ENCODE measurements at regions not wholly inside any gene's neighbourhood (a gene's known extent, or its start where the extent isn't known, plus 50 kb on each side); places are given as distances from the start of the nearest gene placed in this dataset.

DNA sequence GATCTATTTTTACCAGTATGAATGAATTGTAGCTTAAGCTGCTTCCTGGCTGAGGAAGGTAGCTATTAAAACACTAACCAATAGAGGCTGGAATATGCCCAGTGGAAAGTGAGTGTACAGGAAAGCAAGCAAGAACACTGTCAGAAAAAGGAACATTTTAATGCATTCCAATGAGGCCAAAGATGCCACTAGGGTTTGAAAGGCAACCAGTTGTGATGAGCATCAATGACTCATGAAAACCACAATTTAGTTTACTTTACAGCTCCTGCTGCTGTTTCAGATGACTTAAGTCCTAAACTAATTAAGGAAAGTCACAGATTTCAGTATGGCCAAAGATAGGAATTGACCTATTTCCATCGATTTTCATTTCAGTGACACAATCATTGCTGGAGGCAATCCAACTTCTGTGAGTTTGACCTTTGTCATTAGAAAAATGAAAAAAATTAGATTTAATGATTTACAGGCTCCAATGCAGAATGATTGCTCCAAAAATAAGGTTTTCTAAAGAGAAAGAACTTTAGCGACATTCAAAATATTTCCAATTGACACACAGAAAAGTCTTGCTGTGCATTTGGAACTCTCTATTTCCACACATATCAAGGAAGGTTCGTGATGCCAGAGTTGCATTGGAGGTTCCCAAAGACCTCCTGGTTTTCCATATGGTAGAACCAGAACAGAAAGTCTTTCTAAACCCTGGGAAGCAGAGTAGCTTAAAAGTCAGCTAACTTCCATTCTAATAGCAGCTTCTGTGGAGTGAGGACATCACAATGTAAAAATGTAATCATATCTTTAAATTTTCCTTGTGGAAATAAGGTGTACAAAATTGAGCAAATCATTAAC, 103.0 kb downstream of the SUCNR1 start:
- Histone ChIP-seq H3K9ac (ENCODE audit: insufficient read length, low read depth) (no peak overlapping the region), H3K9me3 (ENCODE audit: insufficient read depth, low read length) (no peaks in the 10 kb centered on the region; the same call in 1 of the 2 replicates), H3K27me3 (ENCODE audit: insufficient read depth, insufficient read length) (no peaks in the 10 kb centered on the region), H3K36me3 (ENCODE audit: insufficient read depth, insufficient read length, low read length) (no peaks in the 10 kb centered on the region), H3K4me1 (ENCODE audit: insufficient read depth, insufficient read length) (no peaks in the 10 kb centered on the region), H3K4me3 (ENCODE audit: insufficient read length, low read depth) (no peak overlapping the region)
- no peak for DNase-seq (ENCODE audit: low read depth, low spot score)
- TF ChIP-seq ZNF274 (IDR thresholded peaks at IDR 0.05; ENCODE audit: low read depth, low read length) (no peak), SUZ12 (IDR thresholded peaks at IDR 0.05; ENCODE audit: extremely low read depth, insufficient read depth, insufficient read length) (no peak)

DNA sequence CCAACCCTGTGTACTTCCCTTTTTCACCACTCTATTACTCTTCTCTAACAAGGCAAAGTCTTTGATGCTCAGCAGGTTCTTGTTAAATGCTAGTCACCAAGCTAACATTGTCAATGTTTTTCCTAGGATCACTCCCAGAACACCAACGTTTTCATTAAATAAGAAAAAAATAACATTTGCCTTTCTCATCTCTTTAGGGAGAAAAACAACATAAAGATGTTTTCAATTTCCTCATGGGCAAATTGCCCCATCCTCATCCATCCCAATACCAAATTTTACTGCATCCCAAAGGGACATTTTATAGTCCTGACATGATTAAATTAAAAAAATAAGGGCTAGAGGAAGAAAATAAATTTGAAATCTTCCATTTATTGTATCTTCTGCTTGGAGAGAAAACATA, 106.5 kb downstream of the SUCNR1 start:
- no peak for DNase-seq (ENCODE audit: low read depth, low spot score)
- H3K9me3 ChIP-seq (ENCODE audit: insufficient read depth, low read length) = no peaks in the 10 kb centered on the region; the same call in 1 of the 2 replicates
- H3K9ac ChIP-seq (ENCODE audit: insufficient read length, low read depth) = no peak overlapping the region
- no peaks in the 10 kb centered on the region for H3K27me3 ChIP-seq (ENCODE audit: insufficient read depth, insufficient read length)
- H3K36me3 ChIP-seq (ENCODE audit: insufficient read depth, insufficient read length, low read length) = no peaks in the 10 kb centered on the region
- TF ChIP-seq SUZ12 (IDR thresholded peaks at IDR 0.05; ENCODE audit: extremely low read depth, insufficient read depth, insufficient read length) = no peak
- TF ChIP-seq ZNF274 (IDR thresholded peaks at IDR 0.05; ENCODE audit: low read depth, low read length) = no peak
- no peak for TF ChIP-seq YY1 (IDR thresholded peaks at IDR 0.05; ENCODE audit: insufficient read depth, insufficient read length)
- H3K4me1 ChIP-seq (ENCODE audit: insufficient read depth, insufficient read length) = no peaks in the 10 kb centered on the region
- H3K4me3 ChIP-seq (ENCODE audit: insufficient read length, low read depth) = no peak overlapping the region

DNA sequence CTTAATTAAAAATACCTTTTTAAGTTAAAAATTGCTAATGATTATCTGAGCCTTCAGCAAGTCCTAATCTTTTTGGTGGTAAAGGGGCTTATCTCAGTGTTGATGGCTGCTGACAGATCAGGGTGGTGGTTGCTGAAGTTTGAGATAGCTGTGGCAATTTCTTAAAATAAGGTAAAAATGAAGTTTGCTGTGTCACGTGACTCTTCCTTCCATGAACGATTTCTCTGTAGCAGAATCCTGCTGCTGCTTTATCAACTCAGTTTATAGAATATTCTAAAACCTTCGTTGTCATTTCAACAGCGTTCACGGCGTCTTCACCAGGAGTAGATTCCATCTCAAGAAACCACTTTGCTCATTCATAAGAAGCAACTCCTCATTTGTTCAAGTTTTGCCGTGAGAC, 110.1 kb downstream of the SUCNR1 start:
- TF ChIP-seq SUZ12 (IDR thresholded peaks at IDR 0.05; ENCODE audit: extremely low read depth, insufficient read depth, insufficient read length) (no peak), ZNF274 (IDR thresholded peaks at IDR 0.05; ENCODE audit: low read depth, low read length) (no peak), YY1 (IDR thresholded peaks at IDR 0.05; ENCODE audit: insufficient read depth, insufficient read length) (no peak)
- Histone ChIP-seq H3K9ac (ENCODE audit: insufficient read length, low read depth) (no peak overlapping the region), H3K4me3 (ENCODE audit: insufficient read length, low read depth) (no peak overlapping the region), H3K36me3 (ENCODE audit: insufficient read depth, insufficient read length, low read length) (no peaks in the 10 kb centered on the region), H3K27me3 (ENCODE audit: insufficient read depth, insufficient read length) (no peaks in the 10 kb centered on the region), H3K4me1 (ENCODE audit: insufficient read depth, insufficient read length) (no peaks in the 10 kb centered on the region), H3K9me3 (ENCODE audit: insufficient read depth, low read length) (no peaks in the 10 kb centered on the region)
- DNase-seq (ENCODE audit: low read depth, low spot score) = no peak

DNA sequence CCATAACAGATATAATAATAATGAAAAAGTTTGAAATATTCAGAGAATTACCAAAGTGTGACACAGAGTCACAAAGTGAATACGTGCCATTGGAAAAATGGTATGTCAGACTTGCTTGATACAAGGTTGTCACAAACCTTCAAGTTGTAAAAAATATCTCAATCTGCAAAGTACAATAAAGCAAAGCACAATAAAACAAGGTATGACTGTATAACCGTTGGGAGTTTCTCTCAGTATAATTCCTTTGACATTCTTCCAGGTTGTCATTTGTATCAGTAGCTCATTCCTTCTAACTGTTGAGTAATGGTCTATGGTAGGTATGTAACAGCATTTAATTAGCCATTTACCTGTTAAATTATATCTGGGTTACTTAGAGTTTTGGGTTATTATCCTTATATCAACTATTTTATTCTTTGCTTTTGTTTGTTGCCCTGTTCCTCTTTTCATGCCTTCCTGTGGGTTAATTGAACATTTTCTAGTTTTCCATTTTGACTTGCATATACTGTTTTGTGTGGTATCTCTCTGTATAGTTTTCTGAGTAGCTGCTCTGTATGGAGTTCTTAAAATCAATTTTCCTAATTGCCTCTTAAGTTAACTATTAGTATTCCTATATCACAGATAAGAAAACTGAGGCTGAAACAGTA, 112.5 kb downstream of the SUCNR1 start:
- no peak for TF ChIP-seq YY1 (IDR thresholded peaks at IDR 0.05; ENCODE audit: insufficient read depth, insufficient read length)
- no peak for TF ChIP-seq ZNF274 (IDR thresholded peaks at IDR 0.05; ENCODE audit: low read depth, low read length)
- no peak for TF ChIP-seq SUZ12 (IDR thresholded peaks at IDR 0.05; ENCODE audit: extremely low read depth, insufficient read depth, insufficient read length)
- H3K9me3 ChIP-seq (ENCODE audit: insufficient read depth, low read length) = no peaks in the 10 kb centered on the region
- no peak overlapping the region for H3K4me3 ChIP-seq (ENCODE audit: insufficient read length, low read depth)
- DNase-seq (ENCODE audit: low read depth, low spot score) = no peak
- no peaks in the 10 kb centered on the region for H3K36me3 ChIP-seq (ENCODE audit: insufficient read depth, insufficient read length, low read length)
- no peaks in the 10 kb centered on the region for H3K4me1 ChIP-seq (ENCODE audit: insufficient read depth, insufficient read length)
- no peak overlapping the region for H3K9ac ChIP-seq (ENCODE audit: insufficient read length, low read depth)
- H3K27me3 ChIP-seq (ENCODE audit: insufficient read depth, insufficient read length) = no peaks in the 10 kb centered on the region

DNA sequence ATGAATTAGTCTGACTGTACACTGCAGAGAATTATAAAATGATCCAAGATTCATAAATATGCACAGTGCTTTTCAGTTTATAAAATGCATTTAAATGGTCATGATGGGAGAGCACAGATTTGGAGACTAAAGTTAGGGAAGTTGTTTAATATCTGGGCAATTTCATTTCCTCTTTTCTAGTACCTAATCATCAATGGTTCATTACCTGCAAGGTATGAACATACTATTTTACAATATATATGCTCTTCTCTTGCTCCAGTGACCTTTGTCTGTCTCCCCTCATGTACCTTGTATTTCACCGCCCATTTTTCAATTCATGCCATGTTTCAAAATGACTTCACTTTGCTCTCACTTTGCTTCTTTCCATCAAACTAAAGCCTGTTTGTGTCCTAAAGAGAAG, 114.5 kb downstream of the SUCNR1 start:
- Histone ChIP-seq H3K9me3 (ENCODE audit: insufficient read depth, low read length) (no peaks in the 10 kb centered on the region), H3K27me3 (ENCODE audit: insufficient read depth, insufficient read length) (no peaks in the 10 kb centered on the region), H3K9ac (ENCODE audit: insufficient read length, low read depth) (no peak overlapping the region), H3K36me3 (ENCODE audit: insufficient read depth, insufficient read length, low read length) (no peaks in the 10 kb centered on the region), H3K4me3 (ENCODE audit: insufficient read length, low read depth) (no peak overlapping the region), H3K4me1 (ENCODE audit: insufficient read depth, insufficient read length) (no peaks in the 10 kb centered on the region)
- no peak for DNase-seq (ENCODE audit: low read depth, low spot score)
- TF ChIP-seq SUZ12 (IDR thresholded peaks at IDR 0.05; ENCODE audit: extremely low read depth, insufficient read depth, insufficient read length) (no peak), YY1 (IDR thresholded peaks at IDR 0.05; ENCODE audit: insufficient read depth, insufficient read length) (no peak), ZNF274 (IDR thresholded peaks at IDR 0.05; ENCODE audit: low read depth, low read length) (no peak)

DNA sequence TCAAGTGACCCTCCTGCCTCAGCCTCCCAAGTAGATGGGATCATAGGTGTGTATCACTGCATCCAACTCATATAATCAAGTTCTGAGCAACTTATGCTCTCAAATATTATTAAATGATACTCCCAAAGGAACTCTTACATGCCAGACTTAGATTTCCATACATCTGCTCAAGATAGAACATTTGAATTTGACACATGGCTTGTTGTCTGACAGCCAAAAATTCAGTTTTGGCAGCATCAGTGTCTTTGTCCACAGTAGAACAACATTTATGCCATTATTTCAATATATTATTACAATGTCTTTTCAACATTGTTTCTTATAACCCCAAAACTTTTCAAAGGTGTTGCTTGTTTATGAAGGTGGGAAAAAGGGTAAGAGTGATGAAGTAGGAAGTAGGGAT, 116.2 kb downstream of the SUCNR1 start:
- no peak overlapping the region for H3K9ac ChIP-seq (ENCODE audit: insufficient read length, low read depth)
- no peaks in the 10 kb centered on the region for H3K36me3 ChIP-seq (ENCODE audit: insufficient read depth, insufficient read length, low read length)
- no peak overlapping the region for H3K4me3 ChIP-seq (ENCODE audit: insufficient read length, low read depth)
- DNase-seq (ENCODE audit: low read depth, low spot score) = no peak
- no peaks in the 10 kb centered on the region for H3K9me3 ChIP-seq (ENCODE audit: insufficient read depth, low read length)
- no peaks in the 10 kb centered on the region for H3K4me1 ChIP-seq (ENCODE audit: insufficient read depth, insufficient read length)
- TF ChIP-seq YY1 (IDR thresholded peaks at IDR 0.05; ENCODE audit: insufficient read depth, insufficient read length) (no peak), ZNF274 (IDR thresholded peaks at IDR 0.05; ENCODE audit: low read depth, low read length) (no peak), SUZ12 (IDR thresholded peaks at IDR 0.05; ENCODE audit: extremely low read depth, insufficient read depth, insufficient read length) (no peak)
- H3K27me3 ChIP-seq (ENCODE audit: insufficient read depth, insufficient read length) = no peaks in the 10 kb centered on the region

DNA sequence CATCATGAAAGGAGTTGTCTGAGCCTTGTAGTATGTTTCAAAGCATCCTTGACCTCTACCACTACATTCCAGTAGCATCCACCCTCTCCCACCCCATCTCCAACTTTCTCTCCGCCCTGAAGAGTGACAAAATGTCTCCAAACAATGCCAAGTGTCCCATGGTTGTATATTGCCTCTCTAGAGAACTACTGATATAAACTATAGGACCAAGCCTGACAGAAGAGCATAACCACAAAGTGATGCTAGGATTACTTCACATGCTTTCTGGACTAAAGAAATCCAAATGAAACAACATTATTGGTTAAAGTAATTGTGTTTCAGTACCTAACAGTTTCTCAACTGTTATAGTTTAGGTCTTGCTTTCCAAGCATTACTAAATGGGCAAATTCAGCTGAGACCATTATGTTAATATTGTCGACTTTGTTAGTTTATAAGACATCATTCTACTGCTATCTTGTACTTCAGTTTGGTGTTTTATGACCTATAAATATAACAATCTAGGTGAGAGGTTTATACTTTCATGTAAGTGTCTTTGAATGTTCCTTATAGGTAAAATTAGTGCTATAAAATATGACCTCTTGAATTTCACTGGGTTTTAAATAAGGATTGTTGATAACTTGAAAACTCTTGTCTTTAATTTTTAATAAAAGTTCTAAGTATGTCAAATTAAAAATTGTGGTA, 117.4 kb downstream of the SUCNR1 start:
- no peak overlapping the region for H3K4me3 ChIP-seq (ENCODE audit: insufficient read length, low read depth)
- H3K4me1 ChIP-seq (ENCODE audit: insufficient read depth, insufficient read length) = no peaks in the 10 kb centered on the region
- no peak for DNase-seq (ENCODE audit: low read depth, low spot score)
- H3K9ac ChIP-seq (ENCODE audit: insufficient read length, low read depth) = no peak overlapping the region
- H3K27me3 ChIP-seq (ENCODE audit: insufficient read depth, insufficient read length) = no peaks in the 10 kb centered on the region
- H3K9me3 ChIP-seq (ENCODE audit: insufficient read depth, low read length) = no peaks in the 10 kb centered on the region
- TF ChIP-seq ZNF274 (IDR thresholded peaks at IDR 0.05; ENCODE audit: low read depth, low read length) (no peak), SUZ12 (IDR thresholded peaks at IDR 0.05; ENCODE audit: extremely low read depth, insufficient read depth, insufficient read length) (no peak), YY1 (IDR thresholded peaks at IDR 0.05; ENCODE audit: insufficient read depth, insufficient read length) (no peak)
- no peaks in the 10 kb centered on the region for H3K36me3 ChIP-seq (ENCODE audit: insufficient read depth, insufficient read length, low read length)

Data from NT2/D1 (cell line).